Sigmoid colon (tissue), 4 donors: ENCODE measurements at regions not wholly inside any gene's neighbourhood (a gene's known extent, or its start where the extent isn't known, plus 50 kb on each side); places are given as distances from the start of the nearest gene placed in this dataset.

ENCODE experiments used
- POLR2A ChIP-seq, 2 donors: fragments of 450-650 bp; IDR thresholded peaks; one replicate each; pipeline ENCODE4 v1.6.1; 2016; ENCODE audit warnings: antibody characterized with exemption in 2 of 2, mild to moderate bottlenecking in 2 of 2, moderate library complexity in 2 of 2
- POLR2AphosphoS5 ChIP-seq, 4 donors: sonication (generic); formaldehyde crosslinking; IDR thresholded peaks; one replicate each; pipeline ENCODE4 v1.6.1; 2017; ENCODE audit warnings: antibody characterized with exemption in 4 of 4
- TF ChIP-seq, protein P1 (sequence below), 4 experiments: fragments of 450-650 bp in 3 of 4; fragments of 200-600 bp in 1 of 4; IDR thresholded peaks; one replicate each; pipeline ENCODE4 v1.5.1; 2016 to 2019; ENCODE audit warnings: antibody characterized with exemption in 4 of 4, mild to moderate bottlenecking in 3 of 4, moderate library complexity in 2 of 4

DNA sequence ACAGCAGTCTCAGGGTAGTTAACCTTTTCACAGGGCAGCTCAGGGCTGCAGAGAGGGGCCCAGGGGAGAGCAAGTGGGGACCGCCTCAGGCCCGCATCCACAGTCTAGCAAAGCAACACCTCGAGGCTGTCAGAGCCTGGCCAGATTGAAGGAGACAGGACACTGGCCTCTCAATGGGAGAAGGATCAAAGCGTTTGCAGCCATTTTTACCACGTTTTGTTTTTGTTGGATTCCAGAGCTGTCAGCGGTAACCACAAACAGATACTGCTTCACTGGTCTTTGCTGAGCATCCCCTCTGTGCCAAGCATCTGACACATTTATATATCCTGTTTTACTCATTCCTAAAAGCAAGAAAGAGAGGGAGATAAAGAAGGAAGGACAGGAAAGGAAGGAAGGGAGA is 153.8 kb downstream of the SHQ1 start:
- TF ChIP-seq, protein P1, sequence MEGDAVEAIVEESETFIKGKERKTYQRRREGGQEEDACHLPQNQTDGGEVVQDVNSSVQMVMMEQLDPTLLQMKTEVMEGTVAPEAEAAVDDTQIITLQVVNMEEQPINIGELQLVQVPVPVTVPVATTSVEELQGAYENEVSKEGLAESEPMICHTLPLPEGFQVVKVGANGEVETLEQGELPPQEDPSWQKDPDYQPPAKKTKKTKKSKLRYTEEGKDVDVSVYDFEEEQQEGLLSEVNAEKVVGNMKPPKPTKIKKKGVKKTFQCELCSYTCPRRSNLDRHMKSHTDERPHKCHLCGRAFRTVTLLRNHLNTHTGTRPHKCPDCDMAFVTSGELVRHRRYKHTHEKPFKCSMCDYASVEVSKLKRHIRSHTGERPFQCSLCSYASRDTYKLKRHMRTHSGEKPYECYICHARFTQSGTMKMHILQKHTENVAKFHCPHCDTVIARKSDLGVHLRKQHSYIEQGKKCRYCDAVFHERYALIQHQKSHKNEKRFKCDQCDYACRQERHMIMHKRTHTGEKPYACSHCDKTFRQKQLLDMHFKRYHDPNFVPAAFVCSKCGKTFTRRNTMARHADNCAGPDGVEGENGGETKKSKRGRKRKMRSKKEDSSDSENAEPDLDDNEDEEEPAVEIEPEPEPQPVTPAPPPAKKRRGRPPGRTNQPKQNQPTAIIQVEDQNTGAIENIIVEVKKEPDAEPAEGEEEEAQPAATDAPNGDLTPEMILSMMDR (IDR thresholded peaks at IDR 0.05), result no peak
- no peak for TF ChIP-seq POLR2A (IDR thresholded peaks at IDR 0.05)
- peak in 2 of 4 donors; percentile 44 to 47 for TF ChIP-seq POLR2AphosphoS5 (IDR thresholded peaks at IDR 0.05)
